ENCODE measurements at regions not wholly inside any gene's neighbourhood (a gene's known extent, or its start where the extent isn't known, plus 50 kb on each side); places are given as distances from the start of the nearest gene placed in this dataset.

DNA sequence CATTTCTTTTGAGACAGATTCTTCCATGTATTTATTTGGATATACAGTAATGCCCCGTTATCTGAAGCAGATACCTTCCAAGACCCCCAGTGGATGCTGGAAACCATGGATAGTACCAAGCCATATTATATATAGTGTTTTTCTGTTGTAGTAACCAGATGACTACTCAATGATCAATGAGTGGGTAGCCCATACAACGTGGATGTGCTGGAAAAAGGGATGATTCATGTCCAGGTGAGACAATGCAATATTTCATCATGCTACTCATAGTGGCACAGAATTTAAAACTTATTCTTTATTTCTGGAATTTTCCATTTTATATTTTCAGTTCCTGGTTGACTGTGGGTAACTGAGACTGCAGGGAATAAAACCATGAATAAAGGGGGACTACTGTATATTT, 427.5 kb downstream of the METTL15 start:
- TF ChIP-seq CTCF (IDR thresholded peaks at IDR 0.05) (no peak), EZH2 (IDR thresholded peaks at IDR 0.05; ENCODE audit: borderline replicate concordance, insufficient read depth, low read depth, low read length, poor library complexity, severe bottlenecking) (no peak)

Measured in B cell (primary cell).